MCF 10A (cell line): ENCODE measurements at regions not wholly inside any gene's neighbourhood (a gene's known extent, or its start where the extent isn't known, plus 50 kb on each side); places are given as distances from the start of the nearest gene placed in this dataset.

Experiments
- BruUV-seq: library from RNA; stranded (reverse); fragments of 400-500 nt; replicated peaks from 2 replicates; lab custom pipeline; 2021; lab: Mats Ljungman, UMichigan
- CTCF ChIA-PET: fragments of 300-600 bp; sonication (Branson Sonifier 250); formaldehyde crosslinking; extraction: SDS; loops from one replicate; lab custom pipeline; 2021; ENCODE audit warnings: antibody characterized with exemption, inconsistent platforms; lab: Yijun Ruan, JAX
- POLR2A ChIA-PET: fragments of 300-600, 350-650 bp; sonication (Branson Sonifier 250); formaldehyde crosslinking; extraction: SDS; loops from one replicate; lab custom pipeline; 2020; ENCODE audit warnings: antibody characterized with exemption, inconsistent platforms; lab: Yijun Ruan, JAX
- DNase-seq: peaks from one replicate; pipeline ENCODE4 v3.0.0-alpha.2; 2018; ENCODE audit not compliant: unreplicated experiment
- H3K27ac Mint-ChIP-seq: one replicate; pipeline ENCODE4 v1.8.0; 2022; ENCODE audit warnings: mild to moderate bottlenecking, low read depth, mixed read lengths; ENCODE audit not compliant: unreplicated experiment
- H3K27me3 Mint-ChIP-seq: one replicate; pipeline ENCODE4 v1.8.0; 2022; ENCODE audit warnings: mixed read lengths; ENCODE audit not compliant: insufficient read depth, unreplicated experiment
- H3K36me3 Mint-ChIP-seq: one replicate; pipeline ENCODE4 v1.8.0; 2022; ENCODE audit warnings: mild to moderate bottlenecking, moderate library complexity, mixed read lengths; ENCODE audit not compliant: insufficient read depth, unreplicated experiment
- H3K4me1 Mint-ChIP-seq: one replicate; pipeline ENCODE4 v1.8.0; 2022; ENCODE audit warnings: mixed read lengths; ENCODE audit not compliant: insufficient read depth, unreplicated experiment
- H3K4me3 Mint-ChIP-seq: one replicate; pipeline ENCODE4 v1.8.0; 2022; ENCODE audit warnings: mild to moderate bottlenecking, moderate library complexity, mixed read lengths; ENCODE audit not compliant: unreplicated experiment
- H3K9me3 Mint-ChIP-seq: one replicate; pipeline ENCODE4 v1.8.0; 2022; ENCODE audit warnings: mixed read lengths; ENCODE audit not compliant: unreplicated experiment
- intact Hi-C: fragments of 100-400 bp; cut with micrococcal nuclease; formaldehyde crosslinking; loops from 2 replicates; pipeline ENCODE4 v1.14.1; 2022
- TF ChIP-seq, protein P1 (sequence below): fragments of 200-600 bp; IDR thresholded peaks from one replicate; pipeline ENCODE4 v1.8.0; 2022; ENCODE audit warnings: antibody characterized with exemption, mild to moderate bottlenecking; ENCODE audit not compliant: unreplicated experiment

DNA sequence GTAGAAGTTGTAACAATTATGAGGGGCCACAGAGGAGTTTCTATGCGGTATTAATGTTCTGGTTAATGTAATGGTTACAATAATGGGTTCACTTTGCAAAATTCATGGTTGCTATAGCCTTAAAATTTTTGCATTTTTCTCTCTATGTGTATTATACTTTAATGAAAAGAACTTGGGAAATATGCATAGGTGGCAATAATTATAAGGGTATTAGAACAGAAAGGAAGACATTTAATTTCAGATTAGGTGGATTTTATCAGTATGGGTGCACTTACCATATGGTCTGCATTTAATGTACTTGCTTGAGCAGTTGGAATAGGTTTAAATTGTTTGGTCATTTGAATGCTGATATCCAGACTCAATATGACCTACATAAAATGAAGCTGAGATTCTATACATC, 161.6 kb upstream of the TACR1 start:
- Mint-ChIP-seq H3K27me3 (peaks cover 72% of the 10 kb centered on the region), H3K4me1 (no peaks in the 10 kb centered on the region), H3K4me3 (no peak overlapping the region), H3K27ac (no peak overlapping the region), H3K36me3 (no peaks in the 10 kb centered on the region), H3K9me3 (no peaks in the 10 kb centered on the region)
- no peak for DNase-seq
- intact Hi-C loops: no loop called here
- ChIA-PET CTCF (no interaction called here), POLR2A (no interaction called here)
- TF ChIP-seq, protein P1, sequence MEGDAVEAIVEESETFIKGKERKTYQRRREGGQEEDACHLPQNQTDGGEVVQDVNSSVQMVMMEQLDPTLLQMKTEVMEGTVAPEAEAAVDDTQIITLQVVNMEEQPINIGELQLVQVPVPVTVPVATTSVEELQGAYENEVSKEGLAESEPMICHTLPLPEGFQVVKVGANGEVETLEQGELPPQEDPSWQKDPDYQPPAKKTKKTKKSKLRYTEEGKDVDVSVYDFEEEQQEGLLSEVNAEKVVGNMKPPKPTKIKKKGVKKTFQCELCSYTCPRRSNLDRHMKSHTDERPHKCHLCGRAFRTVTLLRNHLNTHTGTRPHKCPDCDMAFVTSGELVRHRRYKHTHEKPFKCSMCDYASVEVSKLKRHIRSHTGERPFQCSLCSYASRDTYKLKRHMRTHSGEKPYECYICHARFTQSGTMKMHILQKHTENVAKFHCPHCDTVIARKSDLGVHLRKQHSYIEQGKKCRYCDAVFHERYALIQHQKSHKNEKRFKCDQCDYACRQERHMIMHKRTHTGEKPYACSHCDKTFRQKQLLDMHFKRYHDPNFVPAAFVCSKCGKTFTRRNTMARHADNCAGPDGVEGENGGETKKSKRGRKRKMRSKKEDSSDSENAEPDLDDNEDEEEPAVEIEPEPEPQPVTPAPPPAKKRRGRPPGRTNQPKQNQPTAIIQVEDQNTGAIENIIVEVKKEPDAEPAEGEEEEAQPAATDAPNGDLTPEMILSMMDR: no peak
- no TSS peak for BruUV-seq

DNA sequence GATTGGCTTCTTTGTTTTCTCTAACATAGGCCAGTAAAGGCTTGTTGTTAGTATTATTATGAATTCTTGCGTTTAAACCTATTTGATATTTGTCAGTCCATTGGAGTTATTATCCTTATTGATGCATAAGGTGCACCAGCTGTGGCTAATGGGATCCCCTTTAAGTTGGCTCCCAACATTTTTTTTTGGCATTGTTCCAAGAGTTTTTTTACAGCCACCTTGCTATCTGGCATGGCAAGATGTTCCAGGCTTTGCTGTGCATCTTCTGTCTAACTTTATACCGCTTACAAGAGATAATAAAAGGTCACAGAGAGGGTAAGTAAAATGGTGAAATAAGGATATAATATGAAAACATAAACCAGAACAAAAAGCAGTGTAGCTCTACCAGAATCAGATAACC, 157.5 kb upstream of the TACR1 start:
- no TSS peak for BruUV-seq
- Mint-ChIP-seq H3K9me3 (peaks cover under 1% of the 10 kb centered on the region), H3K4me1 (no peaks in the 10 kb centered on the region), H3K4me3 (no peak overlapping the region), H3K27ac (no peak overlapping the region), H3K27me3 (peaks cover 51% of the 10 kb centered on the region), H3K36me3 (no peaks in the 10 kb centered on the region)
- ChIA-PET CTCF (no interaction called here), POLR2A (no interaction called here)
- TF ChIP-seq, protein P1: no peak
- DNase-seq: no peak
- intact Hi-C loops: no loop called here

DNA sequence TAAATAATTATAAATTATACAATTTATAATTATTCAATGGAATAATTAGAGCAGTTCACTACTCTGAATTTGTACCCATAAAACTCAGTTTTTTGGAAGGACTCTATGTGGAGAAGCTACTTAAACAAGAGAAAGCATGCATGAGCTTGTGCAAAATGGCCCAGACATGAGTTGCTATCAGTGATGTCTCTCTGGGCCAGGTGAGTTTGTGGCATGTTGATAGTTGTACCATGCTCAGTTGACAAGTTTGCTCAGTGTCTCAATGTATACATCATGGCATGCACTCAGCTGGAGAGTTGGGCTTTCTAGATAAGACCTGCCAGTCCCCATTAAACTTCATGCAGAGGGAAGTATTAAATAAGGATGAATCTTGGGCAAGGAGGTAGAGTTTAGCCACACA, 153.8 kb upstream of the TACR1 start:
- TF ChIP-seq, protein P1: no peak
- ChIA-PET POLR2A (no interaction called here), CTCF (no interaction called here)
- H3K4me1 Mint-ChIP-seq: no peaks in the 10 kb centered on the region
- H3K27ac Mint-ChIP-seq: no peak overlapping the region
- H3K9me3 Mint-ChIP-seq: peaks cover 7% of the 10 kb centered on the region
- H3K36me3 Mint-ChIP-seq: no peaks in the 10 kb centered on the region
- BruUV-seq: no TSS peak
- no peak for DNase-seq
- H3K4me3 Mint-ChIP-seq: no peak overlapping the region
- intact Hi-C loops: no loop called here
- peaks cover 43% of the 10 kb centered on the region for H3K27me3 Mint-ChIP-seq

DNA sequence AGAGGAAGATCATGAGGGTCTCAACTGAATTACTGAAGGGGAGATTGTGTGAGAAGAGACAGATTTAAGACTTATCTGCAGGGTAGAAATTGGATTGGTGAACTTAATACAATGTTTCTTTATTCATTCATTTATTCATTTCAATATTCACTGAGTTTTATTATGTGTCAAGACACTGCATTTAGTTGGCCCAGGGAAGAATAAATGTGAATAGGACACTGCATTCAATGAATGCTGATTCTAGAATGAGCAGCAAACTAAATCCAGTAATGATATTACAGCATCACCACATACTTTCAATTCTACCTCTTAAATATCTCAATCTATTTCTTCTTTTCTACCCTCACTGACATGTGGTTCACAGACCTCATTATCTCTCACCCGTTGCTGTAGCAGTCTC, 149.0 kb upstream of the TACR1 start:
- TF ChIP-seq, protein P1: no peak
- H3K4me1 Mint-ChIP-seq: no peaks in the 10 kb centered on the region
- H3K4me3 Mint-ChIP-seq: no peak overlapping the region
- no peaks in the 10 kb centered on the region for H3K36me3 Mint-ChIP-seq
- no peak for DNase-seq
- H3K9me3 Mint-ChIP-seq: peaks cover 7% of the 10 kb centered on the region
- no peak overlapping the region for H3K27ac Mint-ChIP-seq
- peaks cover 25% of the 10 kb centered on the region for H3K27me3 Mint-ChIP-seq
- intact Hi-C loops: no loop called here
- CTCF ChIA-PET: no interaction called here
- no TSS peak for BruUV-seq
- POLR2A ChIA-PET: no interaction called here
